ENCODE measurements at regions not wholly inside any gene's neighbourhood (a gene's known extent, or its start where the extent isn't known, plus 50 kb on each side); places are given as distances from the start of the nearest gene placed in this dataset.

DNA sequence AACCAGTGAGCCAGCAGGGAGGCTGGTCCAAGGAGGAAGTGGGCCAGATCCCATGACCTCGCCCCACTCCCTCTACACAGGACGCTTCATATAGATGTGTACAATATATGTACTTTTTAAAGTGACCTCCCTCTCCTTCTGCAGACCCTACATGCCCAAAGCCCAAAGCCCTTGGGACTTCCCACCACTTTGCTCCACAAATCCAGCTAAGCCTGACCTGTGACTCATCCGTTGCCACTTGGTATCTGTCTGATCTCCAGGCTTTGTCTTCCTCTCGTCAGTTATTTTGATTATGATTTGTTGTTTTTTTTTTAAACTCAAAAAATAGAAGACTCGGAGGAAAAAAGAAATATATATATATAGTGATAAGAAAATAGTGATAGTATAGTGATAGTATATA, 470.8 kb downstream of the KCNJ3 start:
- DNase-seq (ENCODE audit: low spot score): no peak

DNA sequence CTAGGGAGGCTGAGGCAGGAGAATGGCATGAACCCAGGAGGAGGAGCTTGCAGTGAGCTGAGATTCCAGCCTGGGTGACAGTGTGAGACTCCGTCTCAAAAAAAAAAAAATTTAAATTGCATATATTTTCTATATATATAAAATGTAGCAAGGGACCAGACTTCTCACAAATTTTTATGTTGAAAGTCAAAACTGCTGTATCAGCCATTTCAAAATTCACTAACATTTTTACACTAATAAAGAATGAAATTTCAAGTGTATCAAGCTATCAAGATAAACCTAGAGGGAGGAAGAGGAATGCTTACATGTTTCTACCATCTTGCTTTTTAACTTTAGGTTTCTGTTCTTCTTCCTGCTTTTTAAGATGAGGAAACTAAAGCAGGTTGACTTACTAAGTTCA, 464.0 kb downstream of the KCNJ3 start:
- DNase-seq (ENCODE audit: low spot score): no peak

DNA sequence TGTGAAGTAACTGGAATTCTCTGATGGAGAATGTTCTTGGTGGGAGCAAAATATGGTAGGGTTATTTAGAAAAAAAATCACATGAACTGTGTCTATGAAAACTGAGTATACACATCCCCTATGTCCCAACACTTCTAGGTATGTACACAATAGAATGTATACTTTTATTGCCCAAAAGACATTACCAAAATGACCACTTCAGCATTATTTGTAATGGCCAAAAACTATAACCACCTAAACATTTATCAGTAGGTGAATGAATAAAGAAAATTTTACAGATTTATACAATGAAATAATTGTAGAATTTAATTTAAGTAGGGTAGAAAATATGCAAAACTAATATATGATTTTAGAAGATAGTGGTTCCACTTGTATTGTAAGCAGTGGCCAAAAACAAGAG, 462.8 kb downstream of the KCNJ3 start:
- DNase-seq (ENCODE audit: low spot score): no peak

DNA sequence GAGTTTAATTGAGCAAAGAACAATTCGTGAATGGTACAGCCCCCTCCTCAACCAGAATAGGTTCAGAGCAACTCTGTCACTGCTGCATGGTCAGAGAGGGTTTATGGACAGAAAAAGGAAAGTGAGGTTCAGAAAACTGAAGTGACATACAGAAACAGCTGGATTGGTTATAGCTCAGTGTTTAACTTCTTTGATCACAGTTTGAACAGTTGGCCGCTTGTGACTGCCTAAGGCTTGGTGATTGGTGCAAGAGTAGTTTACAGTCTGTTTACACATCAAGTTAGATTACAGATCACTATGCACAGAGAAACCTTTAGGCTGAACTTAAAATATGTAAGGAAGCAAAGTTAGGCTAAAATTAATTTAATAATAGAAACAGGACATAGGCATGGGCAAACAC, 459.2 kb downstream of the KCNJ3 start:
- DNase-seq (ENCODE audit: low spot score): no peak

DNA sequence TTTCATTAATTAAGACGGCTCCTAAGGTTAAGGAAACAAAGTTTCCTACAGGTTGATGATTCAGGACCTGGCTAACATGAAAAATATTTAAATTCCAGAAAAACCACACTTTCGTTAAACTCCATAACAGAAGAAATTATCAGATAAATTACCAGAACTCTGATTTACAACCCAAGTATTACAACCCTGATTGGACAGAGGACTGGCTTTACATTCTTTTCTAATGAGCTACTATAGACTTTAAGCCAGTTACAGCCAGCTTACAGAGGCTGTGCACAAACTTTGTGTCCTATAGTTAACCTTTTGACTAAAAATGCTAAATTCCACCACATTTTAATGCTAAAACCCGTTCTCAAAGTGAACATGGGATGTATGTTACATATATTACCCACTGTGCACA, 458.6 kb downstream of the KCNJ3 start:
- DNase-seq (ENCODE audit: low spot score): no peak

DNA sequence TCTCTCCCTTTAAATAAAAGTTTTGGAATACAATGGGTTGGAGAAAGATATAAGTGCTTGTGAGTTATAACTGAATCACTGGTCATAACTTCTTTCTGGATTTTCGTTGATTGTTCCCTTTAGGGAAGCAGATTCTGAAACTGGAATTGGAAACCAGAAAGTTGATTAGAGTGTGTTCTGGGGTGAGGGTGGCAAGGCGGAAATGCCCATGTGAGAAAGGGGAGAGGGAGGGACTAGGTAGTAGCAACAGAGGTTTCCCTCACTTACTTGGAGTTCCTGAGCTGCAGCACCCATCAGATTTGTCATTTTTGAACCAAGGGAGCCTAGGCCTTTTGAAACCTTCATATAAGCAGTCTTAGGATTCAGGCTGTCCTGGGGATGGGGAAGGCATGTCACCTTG, 453.4 kb downstream of the KCNJ3 start:
- DNase-seq (ENCODE audit: low spot score): no peak

DNA sequence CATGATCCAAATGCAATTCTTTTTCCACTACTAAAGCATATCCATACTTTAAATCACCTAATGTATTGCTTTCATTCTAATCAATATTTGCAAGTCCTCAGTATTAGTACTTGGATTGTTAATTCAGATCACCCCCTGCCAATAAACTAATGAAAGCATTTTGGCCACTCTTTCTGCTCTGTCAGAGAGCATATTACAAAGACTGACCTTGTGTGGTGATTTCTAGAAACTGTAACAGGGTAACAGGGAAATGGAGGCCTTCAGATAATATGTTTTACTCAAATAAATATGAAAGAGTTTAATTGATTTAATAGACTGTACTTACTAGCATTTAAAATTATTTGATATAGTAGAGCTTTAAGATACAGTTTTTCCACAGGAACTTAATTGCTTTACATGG, 453.0 kb downstream of the KCNJ3 start:
- no peak for DNase-seq (ENCODE audit: low spot score)

DNA sequence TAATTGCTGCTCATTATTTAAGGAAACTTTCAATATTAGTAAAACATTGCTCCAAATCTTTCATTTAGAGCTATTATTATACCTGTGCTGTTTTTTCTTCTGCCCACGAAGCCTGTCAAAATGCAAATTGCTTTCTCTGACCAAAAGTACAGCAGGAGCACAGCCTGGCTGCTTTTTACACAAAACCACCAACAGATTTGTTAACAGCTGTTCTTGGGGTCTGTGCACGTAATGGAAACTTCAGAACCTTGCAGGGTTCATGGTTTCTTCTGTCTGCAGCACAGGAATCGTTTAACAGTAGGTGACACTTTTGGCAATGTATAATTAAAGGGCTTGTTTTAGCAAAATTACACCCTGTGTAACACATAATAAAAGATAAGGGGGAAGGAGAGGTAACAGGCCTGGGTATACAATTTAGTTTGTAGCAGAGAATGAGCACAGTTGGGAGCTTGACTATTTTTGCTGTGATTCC, 447.3 kb downstream of the KCNJ3 start:
- DNase-seq (ENCODE audit: low spot score): no peak

DNA sequence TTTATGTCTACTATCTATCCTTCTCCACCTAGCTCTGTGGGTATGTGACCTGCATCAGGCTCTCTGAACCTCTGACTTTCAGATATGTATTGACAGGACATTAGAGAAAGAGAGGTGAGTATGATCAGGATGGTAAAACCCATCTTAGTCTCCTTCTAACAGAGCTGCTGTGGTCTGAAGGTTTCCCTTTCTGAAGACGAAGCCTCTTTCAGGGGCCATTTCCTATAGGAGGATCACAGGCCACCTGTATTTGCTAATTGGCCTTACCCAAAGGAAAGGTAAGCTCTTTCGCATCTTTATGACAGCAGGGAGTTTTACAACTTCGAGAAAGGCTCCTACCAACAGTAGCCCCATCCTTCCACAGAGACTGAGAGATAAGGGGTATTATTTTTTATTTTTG, 442.9 kb downstream of the KCNJ3 start:
- DNase-seq (ENCODE audit: low spot score): no peak

DNA sequence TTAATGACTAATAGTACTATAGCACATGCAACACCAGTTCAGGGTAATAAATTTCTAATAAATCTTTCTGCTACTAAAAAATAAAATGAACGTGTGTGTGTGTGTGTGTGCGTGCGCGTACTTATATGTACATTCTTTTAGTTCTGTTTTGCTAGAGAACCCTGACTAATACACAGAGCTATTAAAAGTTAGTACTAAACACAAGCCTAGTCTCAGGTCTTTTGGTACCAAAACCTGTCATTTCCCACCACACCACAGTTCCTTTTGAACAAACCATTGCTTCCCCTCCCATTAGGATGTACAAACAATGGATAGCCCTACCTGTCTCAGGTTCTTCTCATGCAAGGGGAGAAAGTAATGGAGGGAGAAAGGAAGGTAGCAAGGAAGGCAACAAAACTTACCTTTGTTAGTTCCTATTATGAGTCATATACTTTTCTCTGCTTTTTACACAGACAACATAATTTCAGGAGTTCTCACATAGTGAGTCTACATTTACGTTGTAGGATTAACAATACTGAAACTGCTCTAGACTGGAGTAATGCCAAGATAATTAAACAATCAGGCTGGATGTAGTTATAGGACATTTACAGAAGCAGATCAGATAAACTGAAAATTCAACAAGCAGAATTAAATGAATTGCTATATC, 427.2 kb downstream of the KCNJ3 start:
- DNase-seq (ENCODE audit: low spot score): no peak

DNA sequence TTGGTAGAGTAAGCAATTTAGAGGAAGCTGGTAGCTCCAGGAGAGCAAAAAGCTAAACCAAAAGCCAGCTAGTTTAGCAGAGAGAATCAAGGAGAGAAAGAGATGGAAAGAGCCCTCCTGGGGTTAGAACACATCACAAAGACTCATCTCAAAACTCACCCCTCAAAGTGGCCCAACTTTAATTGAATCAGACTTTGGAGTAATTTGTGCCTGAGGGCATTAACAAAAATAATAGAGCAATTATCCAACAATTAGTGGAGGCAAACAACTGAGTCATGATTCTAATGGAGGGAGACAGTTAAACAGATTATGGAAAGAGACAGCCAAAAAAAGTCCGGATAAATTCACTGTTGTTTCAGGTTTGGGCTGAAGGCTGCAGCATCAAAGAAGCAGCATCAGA, 417.4 kb downstream of the KCNJ3 start:
- DNase-seq (ENCODE audit: low spot score): no peak

DNA sequence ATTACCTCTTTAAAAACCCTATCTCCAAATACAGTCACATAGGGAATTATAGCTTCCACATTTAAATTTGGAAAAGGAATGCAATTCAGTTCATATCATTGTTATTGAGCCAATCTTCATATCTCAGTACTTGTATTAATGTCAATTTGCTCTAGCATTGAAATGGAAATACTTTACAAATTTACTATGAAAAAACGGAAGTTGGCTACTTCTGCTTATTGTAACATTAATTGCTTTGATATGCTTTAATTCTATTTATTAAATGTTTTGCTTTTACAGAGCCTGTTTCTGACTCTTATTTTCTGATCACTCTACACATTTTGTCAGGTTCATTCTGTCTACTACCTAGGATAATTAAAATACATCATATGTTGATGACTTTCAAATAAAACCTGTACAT, 412.6 kb downstream of the KCNJ3 start:
- DNase-seq (ENCODE audit: low spot score): no peak

DNA sequence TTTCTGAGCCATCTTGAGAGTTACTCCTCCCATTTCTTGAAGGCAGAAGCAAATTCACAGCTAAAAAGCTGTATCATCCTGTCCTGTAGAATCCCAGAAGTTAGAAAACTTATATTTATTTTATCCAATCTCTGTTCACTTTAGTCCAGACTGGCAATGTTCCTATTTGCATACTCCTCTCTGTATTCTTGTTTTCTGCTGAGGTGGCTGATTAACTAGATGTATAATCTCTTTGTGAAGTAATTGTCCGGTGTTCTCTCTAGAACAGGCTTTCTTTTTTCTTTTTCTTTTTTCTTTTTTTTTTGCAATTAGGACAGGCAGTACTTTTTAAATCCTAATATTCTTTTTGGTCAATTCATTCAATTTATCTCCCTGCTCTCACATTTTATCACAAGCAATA, 411.0 kb downstream of the KCNJ3 start:
- no peak for DNase-seq (ENCODE audit: low spot score)

DNA sequence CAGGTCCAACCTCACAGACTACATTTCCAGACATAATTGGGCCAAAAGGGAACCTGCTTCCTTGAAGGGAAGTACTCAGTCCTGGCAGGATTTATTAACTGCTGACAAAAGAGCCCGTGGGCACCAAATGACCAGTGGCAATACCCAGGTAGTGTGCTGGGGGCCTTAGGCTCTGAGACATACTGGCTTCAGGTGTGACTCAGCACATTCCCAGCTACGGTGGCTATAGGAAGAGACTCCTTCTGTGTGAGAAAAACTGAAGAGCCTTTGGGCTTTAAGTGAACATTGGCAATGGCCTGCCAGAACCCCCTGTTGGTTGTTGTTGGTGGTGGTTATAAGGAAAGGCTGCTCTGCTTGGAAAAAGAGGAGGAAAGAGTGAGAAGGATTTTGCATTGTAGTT, 401.8 kb downstream of the KCNJ3 start:
- no peak for DNase-seq (ENCODE audit: low spot score)

DNA sequence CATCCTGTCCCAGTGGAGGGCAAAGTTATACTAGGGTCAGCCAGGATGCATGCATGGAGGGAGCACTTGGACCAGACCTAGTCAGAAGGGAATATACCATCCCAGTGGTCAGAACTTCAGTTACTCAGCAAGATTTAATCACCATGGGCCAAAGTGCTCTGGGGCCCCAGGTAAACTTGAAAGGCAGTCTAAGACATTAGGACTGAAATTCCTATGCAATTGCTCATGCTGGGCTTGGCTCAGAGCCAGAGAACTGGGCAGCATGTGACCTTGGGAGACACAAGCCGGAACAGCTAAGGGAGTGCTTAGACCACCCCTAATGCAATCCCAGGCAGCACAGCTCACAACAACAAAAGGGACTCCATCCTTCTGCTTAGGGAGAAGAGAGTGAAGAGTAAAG, 401.3 kb downstream of the KCNJ3 start:
- no peak for DNase-seq (ENCODE audit: low spot score)

DNA sequence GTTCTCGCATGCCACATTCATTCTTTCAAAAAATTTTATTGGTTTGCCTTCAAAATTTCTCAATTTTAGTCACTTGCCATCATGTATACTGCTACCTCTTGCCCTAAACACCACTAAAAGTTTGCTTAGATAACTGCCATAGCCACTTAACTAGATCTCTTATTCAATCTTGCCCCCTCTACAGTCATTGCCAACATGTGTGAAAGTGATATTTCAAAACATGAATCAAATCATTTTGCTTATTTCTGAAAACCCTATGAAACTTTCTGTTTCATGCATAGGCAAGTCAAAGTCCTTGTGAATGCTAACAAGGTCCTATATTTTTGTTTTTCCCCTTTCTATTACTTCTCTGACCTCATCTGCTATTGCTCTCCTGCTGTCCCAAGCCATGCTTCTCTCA, 397.1 kb downstream of the KCNJ3 start:
- no peak for DNase-seq (ENCODE audit: low spot score)

DNA sequence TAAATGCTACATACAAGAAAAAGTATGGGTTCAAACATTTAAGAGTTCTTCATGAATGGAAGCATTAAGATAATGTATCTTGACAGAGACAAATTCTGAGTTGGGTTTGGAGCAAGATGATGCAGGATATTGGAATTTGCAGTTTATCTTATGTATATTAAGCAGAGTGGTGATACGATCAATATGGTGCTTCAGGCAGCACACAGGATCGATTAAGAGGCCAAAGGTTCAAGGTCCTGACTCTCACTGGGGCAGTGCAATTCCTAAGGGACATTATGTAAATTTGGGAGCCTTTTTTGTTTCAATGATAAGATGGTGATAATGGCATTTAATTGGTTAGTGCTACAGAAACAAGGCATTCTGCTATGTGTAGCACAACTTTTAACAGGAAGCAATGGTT, 381.9 kb downstream of the KCNJ3 start:
- DNase-seq (ENCODE audit: low spot score): no peak

DNA sequence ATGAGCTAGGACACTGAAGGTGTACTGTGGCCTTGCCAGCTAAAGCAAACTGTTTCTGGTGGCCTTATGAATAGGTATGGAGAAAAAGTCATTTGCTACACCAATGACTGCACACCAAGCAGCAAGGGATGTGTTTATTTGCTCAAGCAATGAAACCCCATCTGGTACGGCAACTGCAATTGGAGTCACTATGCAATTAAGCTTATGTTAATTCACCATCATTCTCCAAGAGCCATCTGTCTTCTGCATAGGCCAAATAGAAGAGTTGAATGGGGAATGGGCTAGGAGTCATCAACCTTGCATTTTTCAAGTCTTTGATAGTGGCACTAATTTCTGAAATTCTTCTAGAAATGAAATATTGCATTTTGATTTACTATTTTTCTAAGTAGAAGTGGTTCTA, 372.0 kb downstream of the KCNJ3 start:
- DNase-seq (ENCODE audit: low spot score): no peak

DNA sequence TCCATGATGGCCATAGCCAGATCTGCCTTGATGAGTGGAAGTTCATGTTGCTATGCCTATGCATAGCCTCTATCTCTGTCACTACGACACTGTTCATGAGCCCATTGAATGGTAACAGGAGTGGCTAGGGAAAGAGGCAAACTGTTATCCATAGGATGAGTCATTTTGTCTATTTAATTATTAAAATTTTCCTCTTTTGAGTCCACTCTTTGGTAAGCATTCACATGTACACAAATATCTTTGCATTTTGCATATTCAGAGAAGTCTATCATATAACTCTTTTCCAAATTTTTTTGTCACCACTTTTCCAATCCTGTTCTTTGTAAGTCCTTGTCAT, 364.4 kb downstream of the KCNJ3 start:
- no peak for DNase-seq (ENCODE audit: low spot score)

DNA sequence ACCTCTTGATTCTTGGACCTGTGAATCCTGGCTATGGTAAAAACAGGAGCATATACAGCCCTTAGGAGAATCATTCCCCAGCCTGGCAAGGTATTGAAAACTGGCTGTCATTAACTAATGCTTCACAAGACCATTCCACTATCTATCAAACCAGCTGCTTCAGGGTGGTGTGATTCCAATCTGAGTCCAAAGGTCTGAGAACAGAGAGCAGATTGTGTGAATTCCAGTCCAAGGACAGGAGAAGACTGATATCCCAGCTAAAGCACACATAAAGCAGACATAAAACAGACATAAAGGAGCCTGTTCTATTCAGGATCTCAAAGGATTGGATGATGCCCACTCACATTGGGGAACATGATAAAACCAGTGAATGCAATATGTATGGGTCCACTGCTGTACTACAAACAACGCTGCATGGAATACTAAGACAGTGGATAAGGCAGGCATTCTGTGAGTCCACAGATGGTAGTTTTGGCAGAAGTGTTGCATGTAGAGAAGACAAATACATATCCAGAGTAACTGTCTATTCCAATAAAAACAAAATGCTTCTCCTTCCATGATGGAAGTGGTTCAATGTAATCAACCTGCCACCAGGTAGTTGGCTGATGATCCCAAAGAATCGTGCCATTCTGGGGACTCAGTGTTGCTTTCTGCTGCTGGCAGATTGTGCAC, 363.9 kb downstream of the KCNJ3 start:
- no peak for DNase-seq (ENCODE audit: low spot score)

DNA sequence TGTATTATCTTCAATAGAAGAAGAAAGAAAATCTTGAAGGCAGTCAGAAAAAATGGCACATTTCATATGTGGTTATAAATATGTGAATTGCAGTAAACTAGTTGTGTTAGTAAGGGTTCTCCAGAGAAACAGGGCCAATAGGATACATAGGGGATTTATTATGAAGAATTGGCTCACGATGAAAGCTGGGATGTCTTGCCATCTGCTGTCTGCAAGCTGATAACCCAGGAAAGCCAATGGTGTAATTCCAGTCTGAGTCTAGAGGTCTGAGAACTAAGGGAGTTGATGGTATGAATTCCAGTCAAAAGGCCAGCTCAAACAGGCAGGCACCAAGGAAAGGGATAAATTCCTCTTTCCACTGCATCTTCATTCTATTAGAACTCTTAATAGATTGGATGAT, 362.4 kb downstream of the KCNJ3 start:
- no peak for DNase-seq (ENCODE audit: low spot score)

DNA sequence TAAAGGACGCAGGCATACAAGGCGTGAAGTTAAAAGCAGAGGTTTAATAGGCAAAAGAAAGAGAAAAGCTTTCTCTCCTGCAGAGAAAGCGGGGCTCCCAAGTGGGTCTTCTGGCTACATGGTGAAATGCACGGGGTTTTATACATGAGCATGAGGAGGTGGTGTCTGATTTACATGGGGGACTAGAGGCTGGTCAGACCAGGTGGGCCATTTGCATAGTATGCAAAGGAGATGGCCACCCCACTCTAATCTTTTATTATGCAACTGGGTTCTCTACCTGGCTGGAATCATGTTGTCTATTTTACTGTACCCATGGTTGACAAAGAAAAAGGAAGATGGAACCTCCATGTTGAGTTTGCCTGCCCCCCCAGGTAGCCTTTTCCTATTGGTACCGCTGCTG, 356.2 kb downstream of the KCNJ3 start:
- no peak for DNase-seq (ENCODE audit: low spot score)

DNA sequence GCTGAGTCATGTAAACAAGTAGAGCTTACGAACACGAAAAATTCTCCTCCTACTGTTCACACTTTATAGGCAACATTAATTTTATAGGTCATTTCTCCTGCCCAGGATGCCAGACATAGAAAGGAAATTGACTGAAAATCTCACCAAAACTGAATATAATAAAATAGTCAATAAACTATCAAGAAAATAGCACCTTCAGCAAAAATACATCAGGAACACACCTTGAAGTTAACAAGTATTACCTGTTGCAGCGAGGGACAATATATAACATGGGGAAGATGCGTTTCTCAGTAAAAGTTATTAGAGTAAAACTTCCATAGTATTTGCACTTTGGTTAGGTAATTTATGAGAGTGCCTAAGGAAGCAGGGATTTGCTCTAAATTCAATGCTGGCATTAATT, 344.6 kb downstream of the KCNJ3 start:
- DNase-seq (ENCODE audit: low spot score): no peak

DNA sequence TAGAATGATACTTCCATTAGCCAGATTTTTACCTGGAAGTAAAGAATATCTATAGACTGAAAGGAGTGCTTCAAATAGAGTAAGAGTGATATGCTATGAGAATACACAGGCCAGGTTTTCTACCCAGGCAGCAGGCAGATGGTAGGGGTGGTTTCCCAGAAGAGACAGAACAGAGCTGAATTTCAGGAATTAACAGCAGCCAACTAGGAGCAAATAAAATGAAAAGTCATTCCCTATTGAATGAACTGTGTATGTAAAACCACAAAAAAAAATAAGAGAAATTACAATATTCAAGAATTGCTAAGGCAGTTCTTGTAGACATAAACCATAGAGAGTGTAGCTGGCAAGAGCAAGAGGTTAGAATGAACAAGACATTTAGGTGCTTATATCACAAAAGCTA, 336.8 kb downstream of the KCNJ3 start:
- no peak for DNase-seq (ENCODE audit: low spot score)
